ENCODE measurements at regions not wholly inside any gene's neighbourhood (a gene's known extent, or its start where the extent isn't known, plus 50 kb on each side); places are given as distances from the start of the nearest gene placed in this dataset.
A peak's percentile ranks its signal among the peaks of the same experiment; 100 is the strongest.
"Not testable (repeated sequence)": the region's sequence is repeated elsewhere in the genome, so short reads cannot be mapped to it uniquely, and the experiment has no call there.

DNA sequence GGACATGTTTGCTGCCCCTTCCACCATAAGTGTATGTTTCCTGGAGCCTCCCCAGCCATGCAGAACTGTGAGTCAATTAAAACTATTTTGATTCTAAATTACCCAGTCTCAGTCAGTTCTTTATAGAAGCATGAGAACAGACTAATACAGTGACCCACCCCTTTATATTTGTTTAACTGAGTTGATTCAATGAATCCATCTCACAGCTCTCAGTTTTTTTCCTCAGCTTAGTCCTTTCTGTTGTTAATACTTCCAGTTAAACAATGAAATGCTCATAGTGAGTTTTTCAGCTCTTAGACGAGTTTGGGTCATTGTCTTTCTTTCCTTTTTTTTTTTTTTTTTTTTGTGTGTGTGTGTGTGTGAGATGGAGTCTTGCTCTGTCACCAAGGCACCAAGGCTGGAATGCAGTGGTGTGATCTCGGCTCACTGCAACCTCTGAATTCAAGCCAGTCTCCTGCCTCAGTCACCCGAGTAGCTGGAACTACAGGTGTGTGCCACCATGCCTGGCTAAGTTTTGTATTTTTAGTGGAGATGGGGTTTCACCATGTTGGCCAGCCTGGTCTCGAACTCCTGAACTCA is 627.4 kb downstream of the SPATA31A7 start:
- not testable (repeated sequence) for H3K4me3 ChIP-seq (replicated peaks in 1 of 2; ENCODE audit: low read depth in 2 of 2, low read length in 2 of 2); DNase-seq (ENCODE audit: low read depth in 2 of 2)

DNA sequence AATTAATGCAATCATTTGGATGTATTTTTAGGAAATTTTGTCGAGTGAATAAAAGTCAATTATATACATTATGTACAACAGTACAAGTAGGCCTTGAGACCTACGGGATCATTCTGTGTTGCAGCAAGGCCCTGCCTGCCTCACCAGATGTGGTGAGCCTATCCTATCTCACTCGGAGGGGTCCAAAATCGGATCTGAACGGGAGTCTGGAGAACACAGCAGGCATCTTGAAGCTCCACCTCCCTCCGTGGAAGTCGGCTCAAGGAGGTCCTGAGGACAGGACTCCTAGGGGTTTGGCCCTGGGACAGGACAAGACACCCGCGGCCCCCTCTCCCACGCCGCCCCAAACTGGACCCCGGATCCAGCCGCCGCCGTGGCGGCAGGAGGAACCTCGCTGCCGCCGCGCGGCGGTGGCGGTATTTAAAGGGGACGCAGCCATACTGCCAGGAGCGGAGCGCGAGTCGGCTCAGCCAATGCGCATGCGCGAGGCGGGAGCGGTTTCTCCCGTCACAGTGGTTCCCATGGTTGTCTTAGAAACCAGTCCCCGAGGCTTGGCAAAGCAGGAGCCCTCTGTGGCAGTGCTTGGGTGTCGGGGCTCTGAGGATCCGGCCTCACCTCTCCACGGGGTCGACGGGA is 663.9 kb downstream of the SPATA31A7 start:
- H3K4me3 ChIP-seq (replicated peaks in 1 of 2; ENCODE audit: low read depth in 2 of 2, low read length in 2 of 2) = not testable (repeated sequence)

DNA sequence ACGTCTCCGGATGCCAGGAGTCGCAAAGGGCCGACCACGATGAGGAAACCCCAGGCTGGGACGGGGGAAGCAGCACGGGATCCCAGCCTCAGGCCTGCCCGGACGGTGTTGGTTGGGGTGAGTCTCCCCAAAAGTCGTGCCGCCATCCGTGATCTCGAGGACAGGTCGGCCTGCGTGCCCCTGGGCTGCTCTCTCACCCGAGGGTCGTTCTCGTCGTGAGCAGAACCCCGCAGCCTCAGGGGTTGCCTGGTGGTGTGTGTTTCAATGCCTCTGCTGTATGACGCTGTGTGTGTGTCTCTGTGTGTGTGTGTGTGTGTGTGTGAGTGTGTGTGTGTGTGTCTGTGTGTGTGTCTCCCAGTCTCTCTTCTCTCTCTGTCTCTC is 664.4 kb downstream of the SPATA31A7 start:
- peak overlapping the region in 1 of 2 donors; percentile 21 for H3K4me3 ChIP-seq (replicated peaks in 1 of 2; ENCODE audit: low read depth in 2 of 2, low read length in 2 of 2)
- not testable (repeated sequence) for DNase-seq (ENCODE audit: low read depth in 2 of 2)

More for the DNA sequence above, 663.9 kb downstream of the SPATA31A7 start:
- DNase-seq (ENCODE audit: low read depth in 2 of 2) = not testable (repeated sequence)

DNA sequence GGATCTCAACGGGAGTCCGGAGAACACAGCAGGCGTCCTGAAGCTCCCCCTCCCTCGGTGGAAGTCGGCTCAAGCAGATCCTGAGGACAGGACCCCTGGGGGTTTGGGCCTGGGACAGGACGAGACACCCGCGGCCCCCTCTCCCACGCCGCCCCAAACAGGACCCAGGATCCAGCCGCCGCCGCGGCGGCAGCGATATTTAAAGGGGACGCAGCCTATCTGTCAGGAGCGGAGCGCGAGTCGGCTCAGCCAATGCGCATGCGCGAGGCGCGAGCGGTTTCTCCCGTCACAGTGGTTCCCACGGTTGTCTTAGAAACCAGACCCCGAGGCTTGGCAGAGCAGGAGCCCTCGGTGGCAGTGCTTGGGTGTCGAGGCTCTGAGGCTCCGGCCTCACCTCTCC is 666.4 kb downstream of the SPATA31A7 start:
- H3K4me3 ChIP-seq (replicated peaks in 1 of 2; ENCODE audit: low read depth in 2 of 2, low read length in 2 of 2); DNase-seq (ENCODE audit: low read depth in 2 of 2): not testable (repeated sequence)

DNA sequence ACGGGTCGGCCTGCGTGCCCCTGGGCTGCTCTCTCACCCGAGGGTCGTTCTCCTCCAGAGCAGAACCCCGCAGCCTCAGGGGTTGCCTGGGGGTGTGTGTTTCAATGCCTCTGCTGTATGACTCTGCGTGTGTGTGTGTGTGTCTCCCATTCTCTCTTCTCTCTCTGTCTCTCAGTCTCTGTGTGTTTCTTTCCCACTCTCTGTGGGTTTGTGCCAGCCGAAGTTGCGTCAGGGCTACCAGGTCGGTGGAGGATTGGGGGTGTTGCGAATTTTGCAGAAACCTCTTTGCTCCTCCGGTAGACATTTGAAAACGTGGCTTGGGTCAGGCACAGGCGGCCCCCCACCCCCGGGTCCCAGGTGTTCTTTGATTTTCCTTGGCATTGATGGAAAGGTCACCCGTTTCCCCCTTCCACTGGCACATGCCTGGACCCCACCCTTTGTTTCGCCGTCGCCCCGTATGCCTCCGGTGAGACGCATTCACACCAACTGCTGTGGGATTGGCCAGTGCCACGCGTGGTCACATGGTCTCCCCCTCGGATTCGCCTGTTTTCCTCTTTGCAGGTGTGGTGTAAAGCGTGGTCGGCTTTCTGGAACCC is 667.1 kb downstream of the SPATA31A7 start:
- not testable (repeated sequence) for H3K4me3 ChIP-seq (replicated peaks in 1 of 2; ENCODE audit: low read depth in 2 of 2, low read length in 2 of 2); DNase-seq (ENCODE audit: low read depth in 2 of 2)

DNA sequence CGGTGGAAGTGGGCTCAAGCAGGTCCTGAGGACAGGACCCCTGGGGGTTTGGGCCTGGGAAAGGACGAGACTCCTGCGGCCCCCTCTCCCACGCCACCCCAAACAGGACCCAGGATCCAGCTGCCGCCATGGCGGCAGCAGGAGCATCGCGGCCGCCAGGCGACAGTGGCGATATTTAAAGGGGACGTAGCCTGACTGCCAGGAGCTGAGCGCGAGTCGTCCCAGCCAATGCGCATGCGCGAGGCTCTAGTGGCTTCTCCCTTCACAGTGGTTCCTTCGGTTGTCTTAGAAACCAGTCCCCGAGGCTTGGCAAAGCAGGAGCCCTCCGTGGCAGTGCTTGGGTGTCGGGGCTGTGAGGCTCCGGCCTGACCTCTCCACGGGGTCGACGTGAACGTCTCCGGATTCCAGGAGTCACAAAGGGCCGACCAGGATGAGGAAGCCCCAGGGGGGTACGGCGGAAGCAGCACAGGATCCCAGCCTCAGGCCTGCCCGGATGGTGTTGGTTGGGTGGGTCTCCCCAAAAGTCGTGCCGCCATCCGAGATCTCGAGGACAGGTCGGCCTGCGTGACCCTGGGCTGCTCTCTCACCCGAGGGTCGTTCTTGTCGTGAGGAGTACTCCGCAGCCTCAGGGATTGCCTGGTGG is 668.0 kb downstream of the SPATA31A7 start:
- not testable (repeated sequence) for DNase-seq (ENCODE audit: low read depth in 2 of 2); H3K4me3 ChIP-seq (replicated peaks in 1 of 2; ENCODE audit: low read depth in 2 of 2, low read length in 2 of 2)

DNA sequence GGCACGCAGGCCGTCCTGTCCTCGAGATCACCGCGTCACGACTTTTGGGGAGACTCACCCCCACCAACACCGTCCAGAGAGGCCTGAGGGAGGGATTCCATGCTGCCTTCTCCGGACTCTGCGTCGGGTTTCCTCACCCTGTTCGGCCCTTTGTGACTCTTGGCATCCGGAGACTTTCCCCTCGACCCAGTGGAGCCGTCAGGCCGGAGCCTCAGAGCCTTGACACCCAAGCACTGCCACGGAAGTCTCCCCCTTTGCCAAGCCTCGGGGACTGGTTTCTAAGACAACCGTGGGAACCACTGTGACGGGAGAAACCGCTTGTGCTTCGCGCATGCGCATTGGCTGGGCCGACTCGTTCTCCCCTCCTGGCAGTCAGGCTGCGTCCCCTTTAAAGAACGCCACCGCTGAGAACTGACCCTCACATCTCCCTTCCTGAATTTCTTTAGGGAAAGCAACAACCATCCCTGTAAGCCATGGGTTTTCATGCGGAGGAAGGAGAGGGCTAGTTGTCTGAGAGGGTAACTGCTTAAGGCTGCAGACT is 672.7 kb downstream of the SPATA31A7 start:
- not testable (repeated sequence) for DNase-seq (ENCODE audit: low read depth in 2 of 2); H3K4me3 ChIP-seq (replicated peaks in 1 of 2; ENCODE audit: low read depth in 2 of 2, low read length in 2 of 2)

DNA sequence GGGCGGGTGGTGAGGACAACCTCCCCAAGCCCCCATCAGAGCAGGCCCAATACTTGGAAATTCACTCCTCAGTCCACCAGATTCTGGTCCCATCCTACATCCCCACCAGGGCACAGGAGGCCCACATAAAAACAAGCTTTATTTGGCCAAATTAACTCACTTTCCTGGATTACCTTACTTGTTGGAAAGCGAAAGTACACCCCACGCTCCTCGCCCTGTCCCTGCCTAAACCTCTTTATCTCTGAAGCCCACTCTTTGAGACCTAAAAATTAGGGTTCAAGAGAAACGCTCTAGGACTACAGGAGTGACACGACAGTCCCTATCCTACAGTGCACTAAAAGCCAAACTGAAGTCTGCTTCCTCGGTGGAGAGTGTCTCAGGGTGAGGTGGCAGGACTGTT is 674.6 kb downstream of the SPATA31A7 start:
- not testable (repeated sequence) for H3K4me3 ChIP-seq (replicated peaks in 1 of 2; ENCODE audit: low read depth in 2 of 2, low read length in 2 of 2); DNase-seq (ENCODE audit: low read depth in 2 of 2)

DNA sequence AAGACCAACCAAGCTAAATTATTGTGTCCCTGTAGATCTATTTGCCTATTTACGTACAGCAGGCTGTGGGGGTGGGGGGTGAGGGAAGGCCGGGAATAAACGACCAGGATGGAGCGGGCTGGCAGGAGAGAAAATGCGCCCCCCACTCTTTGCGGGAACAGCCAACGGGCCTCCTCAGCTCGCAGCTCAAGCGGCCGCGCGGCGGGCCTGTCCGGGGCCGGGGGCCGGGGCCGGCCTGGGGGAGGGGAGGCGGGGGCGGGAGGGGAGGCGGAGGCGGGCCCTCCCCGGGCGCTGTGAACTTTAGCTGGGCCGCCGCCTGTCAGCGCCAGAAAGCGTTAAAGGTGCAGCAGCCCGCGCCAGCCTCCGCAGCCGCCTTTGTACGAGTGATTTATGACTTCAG is 679.1 kb downstream of the SPATA31A7 start:
- DNase-seq (ENCODE audit: low read depth in 2 of 2) = not testable (repeated sequence)

DNA sequence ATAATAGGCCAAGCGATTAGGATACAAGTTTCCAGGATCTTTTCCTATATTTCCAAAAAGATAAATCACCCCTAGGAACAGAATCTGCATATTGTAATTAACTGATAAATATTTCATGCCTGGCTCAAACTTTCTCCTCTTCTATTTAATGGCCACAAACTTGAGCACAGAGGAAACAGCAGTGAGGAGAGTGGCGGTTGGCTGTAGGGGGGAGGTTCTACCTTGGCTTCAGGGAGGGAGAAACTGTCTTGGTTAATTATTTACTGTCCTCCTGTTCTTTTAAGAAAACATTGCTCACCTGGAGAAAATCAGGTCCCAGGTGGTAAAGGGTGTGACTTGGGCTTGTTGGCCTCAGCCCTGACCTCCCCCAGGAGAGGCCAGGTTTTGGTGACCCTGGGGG is 682.5 kb downstream of the SPATA31A7 start:
- DNase-seq (ENCODE audit: low read depth in 2 of 2); H3K4me3 ChIP-seq (replicated peaks in 1 of 2; ENCODE audit: low read depth in 2 of 2, low read length in 2 of 2): not testable (repeated sequence)

More for the DNA sequence above, 679.1 kb downstream of the SPATA31A7 start:
- H3K4me3 ChIP-seq (replicated peaks in 1 of 2; ENCODE audit: low read depth in 2 of 2, low read length in 2 of 2) = not testable (repeated sequence)
